GM23338 (cell line): ENCODE measurements at regions not wholly inside any gene's neighbourhood (a gene's known extent, or its start where the extent isn't known, plus 50 kb on each side); places are given as distances from the start of the nearest gene placed in this dataset.

ENCODE experiments used
- CTCF ChIP-seq, 2 experiments: fragments of 200-600 bp in 1 of 2; sonication (generic) in 1 of 2; conservative IDR thresholded peaks; 2 replicates each; pipeline versions ENCODE4 v1.5.1 to v1.6.1; 2016 to 2017; ENCODE audit warnings: antibody characterized with exemption in 2 of 2, low read depth in 2 of 2, mild to moderate bottlenecking in 2 of 2, moderate library complexity in 1 of 2
- ETS1 ChIP-seq: IDR thresholded peaks from 2 replicates; pipeline ENCODE4 v1.6.1; 2016; ENCODE audit warnings: antibody characterized with exemption
- EZH2 ChIP-seq: fragments of 200-600 bp; sonication (generic); IDR thresholded peaks from one replicate; pipeline ENCODE4 v1.8.0; 2017; ENCODE audit warnings: antibody characterized with exemption, mild to moderate bottlenecking, low read depth; ENCODE audit not compliant: unreplicated experiment
- EZH2phosphoT487 ChIP-seq: fragments of 200-600 bp; sonication (generic); IDR thresholded peaks from one replicate; pipeline ENCODE4 v1.8.1; 2018; ENCODE audit warnings: antibody characterized with exemption; ENCODE audit not compliant: unreplicated experiment
- JUNB ChIP-seq: IDR thresholded peaks from one replicate; pipeline ENCODE4 v1.6.1; 2016; ENCODE audit warnings: antibody characterized with exemption; ENCODE audit not compliant: unreplicated experiment
- POLR2AphosphoS5 ChIP-seq: IDR thresholded peaks from 2 replicates; pipeline ENCODE4 v1.6.1; 2016; ENCODE audit warnings: antibody characterized with exemption, low read depth
- REST ChIP-seq: IDR thresholded peaks from one replicate; pipeline ENCODE4 v1.6.1; 2018; ENCODE audit warnings: antibody characterized with exemption; ENCODE audit not compliant: unreplicated experiment
- STAT1 ChIP-seq: IDR thresholded peaks from one replicate; pipeline ENCODE4 v1.6.1; 2016; ENCODE audit warnings: antibody characterized with exemption; ENCODE audit not compliant: unreplicated experiment
- ZNF114 ChIP-seq: fragments of 250-450 bp; sonication (Bioruptor Pico); IDR thresholded peaks from 2 replicates; pipeline ENCODE4 v1.5.0; 2020; ENCODE audit warnings: mild to moderate bottlenecking, moderate library complexity
- ZNF462 ChIP-seq: fragments of 250-450 bp; sonication (Bioruptor Pico); IDR thresholded peaks from 2 replicates; pipeline ENCODE4 v1.5.0; 2020; ENCODE audit warnings: mild to moderate bottlenecking, moderate library complexity

- TF ChIP-seq EZH2, result no peak
- TF ChIP-seq EZH2phosphoT487, result no peak
- TF ChIP-seq CTCF (conservative IDR thresholded peaks at IDR 0.05; ENCODE audit: low read depth in 2 of 2), result no peak
- TF ChIP-seq ZNF462 (CRISPR knock-in tag), result no peak
- TF ChIP-seq POLR2AphosphoS5, result no peak
- no peak for TF ChIP-seq REST
- TF ChIP-seq STAT1, result no peak
- no peak for TF ChIP-seq JUNB
- TF ChIP-seq ZNF114, result no peak
- TF ChIP-seq ETS1, result no peak
These were observed 190.0 kb downstream of the CYRIA start for GRCh38 chr2:16475586-16475985.
